ENCODE measurements at regions not wholly inside any gene's neighbourhood (a gene's known extent, or its start where the extent isn't known, plus 50 kb on each side); places are given as distances from the start of the nearest gene placed in this dataset.
"Not testable (repeated sequence)": the region's sequence is repeated elsewhere in the genome, so short reads cannot be mapped to it uniquely, and the experiment has no call there.

DNA sequence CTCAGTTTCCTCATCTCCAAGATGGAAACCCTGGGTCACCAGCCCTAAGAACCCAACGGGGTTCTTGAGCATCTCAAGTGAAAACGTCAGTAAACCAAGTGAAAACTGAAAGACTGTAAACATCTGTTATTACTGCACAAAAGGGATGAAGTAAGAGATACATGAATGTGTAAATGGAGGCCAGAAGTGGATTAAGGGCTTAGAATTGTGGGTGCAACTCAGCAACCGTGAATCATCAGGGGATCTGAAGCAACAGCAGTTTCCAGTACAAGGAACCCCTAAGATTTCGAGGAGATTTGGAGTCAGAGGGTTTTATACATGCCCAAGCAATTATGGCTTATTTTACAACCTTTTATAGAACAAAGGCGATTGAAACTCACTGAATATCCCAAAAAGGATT, 95.7 kb upstream of the SVIL start:
- ATAC-seq (ENCODE audit: low FRiP score) = no peak

DNA sequence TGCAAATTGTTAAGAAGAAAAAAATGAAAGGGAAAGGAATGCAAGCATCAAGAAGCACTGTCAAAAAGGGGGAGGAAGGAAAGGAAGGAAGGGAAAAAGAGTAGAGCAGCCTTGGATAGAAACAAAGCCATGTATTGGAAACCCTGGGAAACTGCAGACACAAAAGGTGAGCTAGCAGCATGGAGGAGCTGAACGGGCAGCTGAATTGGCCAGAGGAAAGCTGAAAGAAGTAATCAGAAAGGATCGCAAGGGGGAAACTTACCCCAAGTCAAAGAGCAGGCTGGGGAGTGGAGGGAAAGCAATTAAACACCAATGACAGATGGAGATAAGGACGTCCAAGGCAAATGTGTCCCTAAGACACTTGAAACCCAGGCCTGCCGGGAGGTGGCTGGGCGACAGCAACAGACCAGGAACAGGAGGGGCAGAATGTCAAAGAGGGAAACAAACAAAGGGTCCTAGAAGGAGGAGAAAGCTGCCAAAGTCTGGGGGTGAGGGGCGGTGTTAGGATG, 93.8 kb upstream of the SVIL start:
- ATAC-seq (ENCODE audit: low FRiP score) (no peak), DNase-seq (ENCODE audit: low spot score) (no peak)
- TF ChIP-seq, protein P1, sequence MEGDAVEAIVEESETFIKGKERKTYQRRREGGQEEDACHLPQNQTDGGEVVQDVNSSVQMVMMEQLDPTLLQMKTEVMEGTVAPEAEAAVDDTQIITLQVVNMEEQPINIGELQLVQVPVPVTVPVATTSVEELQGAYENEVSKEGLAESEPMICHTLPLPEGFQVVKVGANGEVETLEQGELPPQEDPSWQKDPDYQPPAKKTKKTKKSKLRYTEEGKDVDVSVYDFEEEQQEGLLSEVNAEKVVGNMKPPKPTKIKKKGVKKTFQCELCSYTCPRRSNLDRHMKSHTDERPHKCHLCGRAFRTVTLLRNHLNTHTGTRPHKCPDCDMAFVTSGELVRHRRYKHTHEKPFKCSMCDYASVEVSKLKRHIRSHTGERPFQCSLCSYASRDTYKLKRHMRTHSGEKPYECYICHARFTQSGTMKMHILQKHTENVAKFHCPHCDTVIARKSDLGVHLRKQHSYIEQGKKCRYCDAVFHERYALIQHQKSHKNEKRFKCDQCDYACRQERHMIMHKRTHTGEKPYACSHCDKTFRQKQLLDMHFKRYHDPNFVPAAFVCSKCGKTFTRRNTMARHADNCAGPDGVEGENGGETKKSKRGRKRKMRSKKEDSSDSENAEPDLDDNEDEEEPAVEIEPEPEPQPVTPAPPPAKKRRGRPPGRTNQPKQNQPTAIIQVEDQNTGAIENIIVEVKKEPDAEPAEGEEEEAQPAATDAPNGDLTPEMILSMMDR (IDR thresholded peaks at IDR 0.05) = no peak

More for the DNA sequence above, 95.7 kb upstream of the SVIL start:
- TF ChIP-seq, protein P1 (IDR thresholded peaks at IDR 0.05) = no peak
- no peak for DNase-seq (ENCODE audit: low spot score)

DNA sequence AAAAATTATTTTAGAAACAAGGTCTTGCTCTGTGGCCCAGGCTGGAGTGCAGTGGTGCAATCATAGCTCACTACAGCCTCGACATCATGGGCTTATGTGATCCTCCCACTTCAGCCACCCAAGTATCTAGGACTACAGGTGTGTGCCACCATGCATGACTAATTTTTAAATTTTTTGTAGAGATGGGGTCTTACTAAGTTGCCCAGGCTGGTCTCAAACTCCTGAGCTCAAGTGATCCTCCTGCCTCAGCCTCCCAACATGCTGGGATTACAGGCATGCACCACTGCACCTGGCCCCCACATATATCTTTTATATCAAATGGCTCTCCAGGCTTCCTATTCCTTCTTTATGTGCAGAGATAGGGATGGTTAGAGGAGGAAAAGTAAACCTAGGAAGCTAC, 91.2 kb upstream of the SVIL start:
- ATAC-seq (ENCODE audit: low FRiP score) = not testable (repeated sequence)

DNA sequence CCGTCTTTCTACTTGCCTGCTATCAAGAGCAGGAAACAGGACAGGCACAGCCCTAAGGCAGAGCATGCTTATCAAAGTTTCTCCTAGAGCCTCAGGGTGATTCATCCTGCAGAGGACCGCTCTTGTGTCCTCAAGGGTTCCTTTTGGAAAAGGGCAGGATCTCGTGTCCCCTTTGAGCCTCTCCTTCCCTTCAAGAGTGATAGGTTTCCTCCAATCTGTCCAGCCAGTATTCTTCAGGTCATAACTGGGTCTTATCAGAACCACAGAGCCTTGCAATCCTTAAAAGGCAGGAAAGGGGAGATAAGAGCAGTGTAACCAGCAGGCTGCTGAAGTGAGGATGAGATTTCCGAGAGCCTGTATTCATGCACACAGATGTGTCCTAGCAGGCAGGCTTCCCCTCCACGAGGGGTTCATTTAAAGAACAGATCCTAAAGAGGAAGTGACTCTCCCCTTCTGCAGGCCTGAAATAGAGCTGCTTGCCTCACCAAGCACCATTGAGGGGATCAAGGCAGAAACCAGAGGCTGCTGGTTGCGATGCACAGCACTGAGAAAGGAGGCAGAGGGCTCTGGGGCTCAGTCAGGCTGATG, 90.5 kb upstream of the SVIL start:
- TF ChIP-seq, protein P1 (IDR thresholded peaks at IDR 0.05) = no peak
- DNase-seq (ENCODE audit: low spot score) = no peak
- no peak for ATAC-seq (ENCODE audit: low FRiP score)

More for the DNA sequence above, 91.2 kb upstream of the SVIL start:
- DNase-seq (ENCODE audit: low spot score) = not testable (repeated sequence)

DNA sequence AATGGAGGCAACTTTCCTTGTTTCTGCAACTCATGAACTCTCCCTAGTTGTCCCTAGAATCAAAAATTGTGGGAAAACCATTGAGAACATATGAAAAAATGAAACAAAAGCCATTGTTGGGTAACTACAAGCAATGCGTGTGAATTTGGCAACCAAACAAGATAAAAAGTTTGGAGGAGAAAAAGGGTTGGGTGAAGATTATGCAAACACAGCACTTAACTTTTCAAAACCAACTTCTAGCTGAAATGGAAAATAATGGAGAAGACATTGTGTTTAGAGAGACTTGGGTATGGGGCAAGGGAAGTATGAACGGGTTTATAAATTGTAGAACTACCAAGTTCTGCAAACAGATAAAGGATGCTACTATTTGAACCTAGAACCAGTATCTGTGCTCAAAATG, 89.0 kb upstream of the SVIL start:
- DNase-seq (ENCODE audit: low spot score) (no peak), ATAC-seq (ENCODE audit: low FRiP score) (no peak)
- TF ChIP-seq, protein P1 (IDR thresholded peaks at IDR 0.05) = no peak

DNA sequence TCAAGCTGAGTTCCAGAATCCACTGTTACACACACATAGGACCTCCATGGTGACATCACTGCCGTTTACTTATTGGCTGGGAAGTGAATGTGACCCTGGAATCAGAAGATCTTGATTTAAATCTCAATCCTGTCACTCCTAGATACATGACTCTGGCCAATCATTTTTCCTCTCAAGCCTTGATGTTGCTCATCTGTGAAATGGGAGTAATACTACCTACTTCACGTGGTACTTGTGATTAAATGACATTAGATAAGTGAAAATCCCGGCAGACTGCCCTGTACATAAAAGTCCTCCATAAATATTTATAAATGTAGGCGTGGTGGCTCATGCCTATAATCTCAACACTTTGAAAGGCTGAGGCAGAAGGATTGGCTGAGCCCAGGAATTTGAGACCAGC, 88.0 kb upstream of the SVIL start:
- DNase-seq (ENCODE audit: low spot score) = no peak
- ATAC-seq (ENCODE audit: low FRiP score) = no peak
- TF ChIP-seq, protein P1 (IDR thresholded peaks at IDR 0.05) = no peak

DNA sequence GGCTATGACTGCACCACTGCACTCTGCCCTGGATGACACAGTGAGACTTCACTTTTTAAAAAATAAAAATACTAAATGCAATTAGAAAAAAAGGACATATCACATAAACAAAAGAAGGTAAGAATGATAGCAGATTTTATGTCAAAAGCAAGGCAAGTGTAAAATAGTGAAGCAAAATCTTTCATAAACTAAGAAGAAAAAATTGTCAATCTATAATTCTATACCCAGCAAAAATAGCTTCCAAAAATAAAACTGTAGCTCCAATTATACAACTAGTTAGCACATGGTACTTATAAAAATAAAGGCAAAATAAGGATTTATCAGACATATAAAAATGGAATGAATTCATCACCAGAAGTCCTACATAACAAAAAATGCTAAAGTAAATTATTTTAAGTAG, 85.4 kb upstream of the SVIL start:
- ATAC-seq (ENCODE audit: low FRiP score) = no peak
- DNase-seq (ENCODE audit: low spot score) = no peak
- TF ChIP-seq, protein P1 (IDR thresholded peaks at IDR 0.05) = no peak
